ENCODE measurements at regions not wholly inside any gene's neighbourhood (a gene's known extent, or its start where the extent isn't known, plus 50 kb on each side); places are given as distances from the start of the nearest gene placed in this dataset.

GRCh38 chr12:127550271-127550670, 716.7 kb upstream of the TMEM132C start:
- H3F3A ChIP-seq (ENCODE audit: insufficient read depth, low read length): no peaks in the 10 kb centered on the region
- no peak overlapping the region for H3K27ac ChIP-seq (ENCODE audit: low read depth, low read length, poor library complexity, severe bottlenecking)
- H3K9me3 ChIP-seq (ENCODE audit: low read length): no peaks in the 10 kb centered on the region

GRCh38 chr12:127552838-127553237, 714.1 kb upstream of the TMEM132C start:
- no peak overlapping the region for H3K9ac ChIP-seq (ENCODE audit: low read length)
- no peak overlapping the region for H3K27ac ChIP-seq (ENCODE audit: low read depth, low read length, poor library complexity, severe bottlenecking)
- no peak overlapping the region for H3K4me3 ChIP-seq (ENCODE audit: low read depth, low read length, poor library complexity, severe bottlenecking)
- H4K20me1 ChIP-seq (ENCODE audit: insufficient read depth, low read length): no peaks in the 10 kb centered on the region
- H2AFZ ChIP-seq (ENCODE audit: low read length): no peak overlapping the region
- H3K4me2 ChIP-seq (ENCODE audit: low read length): no peak overlapping the region
- no peaks in the 10 kb centered on the region for H3K9me2 ChIP-seq (ENCODE audit: low read depth, low read length)
- no peaks in the 10 kb centered on the region for H3K4me1 ChIP-seq (ENCODE audit: insufficient read depth, low read length, severe bottlenecking)
- H3K27me3 ChIP-seq (ENCODE audit: insufficient read depth, low read length): no peaks in the 10 kb centered on the region
- no peaks in the 10 kb centered on the region for H3K9me3 ChIP-seq (ENCODE audit: low read length)
- no peak for TF ChIP-seq EZH2 (IDR thresholded peaks at IDR 0.05; ENCODE audit: borderline replicate concordance, low read length)
- no peak for TF ChIP-seq CTCF (IDR thresholded peaks at IDR 0.05; ENCODE audit: low read length)
- H3F3A ChIP-seq (ENCODE audit: insufficient read depth, low read length): no peaks in the 10 kb centered on the region
- no peaks in the 10 kb centered on the region for H3K36me3 ChIP-seq (ENCODE audit: insufficient read depth, low read length)
- no peaks in the 10 kb centered on the region for H3K79me2 ChIP-seq (ENCODE audit: insufficient read depth, low read length)

More at GRCh38 chr12:127550271-127550670, 716.7 kb upstream of the TMEM132C start:
- Histone ChIP-seq H3K27me3 (ENCODE audit: insufficient read depth, low read length) (no peaks in the 10 kb centered on the region), H3K4me1 (ENCODE audit: insufficient read depth, low read length, severe bottlenecking) (no peaks in the 10 kb centered on the region), H3K79me2 (ENCODE audit: insufficient read depth, low read length) (no peaks in the 10 kb centered on the region), H3K4me2 (ENCODE audit: low read length) (no peak overlapping the region), H3K4me3 (ENCODE audit: low read depth, low read length, poor library complexity, severe bottlenecking) (no peak overlapping the region), H3K36me3 (ENCODE audit: insufficient read depth, low read length) (no peaks in the 10 kb centered on the region), H3K9ac (ENCODE audit: low read length) (no peak overlapping the region), H3K9me2 (ENCODE audit: low read depth, low read length) (no peaks in the 10 kb centered on the region), H4K20me1 (ENCODE audit: insufficient read depth, low read length) (no peaks in the 10 kb centered on the region), H2AFZ (ENCODE audit: low read length) (no peak overlapping the region)
- no peak for TF ChIP-seq CTCF (IDR thresholded peaks at IDR 0.05; ENCODE audit: low read length)
- TF ChIP-seq EZH2 (IDR thresholded peaks at IDR 0.05; ENCODE audit: borderline replicate concordance, low read length): no peak

GRCh38 chr12:127555071-127555470, 711.9 kb upstream of the TMEM132C start:
- Histone ChIP-seq H3K4me2 (ENCODE audit: low read length) (no peak overlapping the region), H3K4me3 (ENCODE audit: low read depth, low read length, poor library complexity, severe bottlenecking) (no peak overlapping the region)

More at GRCh38 chr12:127555071-127555470, 711.9 kb upstream of the TMEM132C start:
- Histone ChIP-seq H2AFZ (ENCODE audit: low read length) (no peak overlapping the region), H3K9ac (ENCODE audit: low read length) (no peak overlapping the region), H3K79me2 (ENCODE audit: insufficient read depth, low read length) (no peaks in the 10 kb centered on the region), H3K27me3 (ENCODE audit: insufficient read depth, low read length) (no peaks in the 10 kb centered on the region), H3K27ac (ENCODE audit: low read depth, low read length, poor library complexity, severe bottlenecking) (no peak overlapping the region), H3K36me3 (ENCODE audit: insufficient read depth, low read length) (no peaks in the 10 kb centered on the region), H3K9me2 (ENCODE audit: low read depth, low read length) (no peaks in the 10 kb centered on the region), H4K20me1 (ENCODE audit: insufficient read depth, low read length) (no peaks in the 10 kb centered on the region), H3K9me3 (ENCODE audit: low read length) (no peaks in the 10 kb centered on the region), H3F3A (ENCODE audit: insufficient read depth, low read length) (no peaks in the 10 kb centered on the region), H3K4me1 (ENCODE audit: insufficient read depth, low read length, severe bottlenecking) (no peaks in the 10 kb centered on the region)
- no peak for TF ChIP-seq CTCF (IDR thresholded peaks at IDR 0.05; ENCODE audit: low read length)
- no peak for TF ChIP-seq EZH2 (IDR thresholded peaks at IDR 0.05; ENCODE audit: borderline replicate concordance, low read length)
